Right kidney (tissue), 1 donor: ENCODE measurements at regions not wholly inside any gene's neighbourhood (a gene's known extent, or its start where the extent isn't known, plus 50 kb on each side); places are given as distances from the start of the nearest gene placed in this dataset.

ENCODE experiments used
- DNase-seq: peaks from one replicate; pipeline ENCODE4 v3.0.0-alpha.2; 2016

DNA sequence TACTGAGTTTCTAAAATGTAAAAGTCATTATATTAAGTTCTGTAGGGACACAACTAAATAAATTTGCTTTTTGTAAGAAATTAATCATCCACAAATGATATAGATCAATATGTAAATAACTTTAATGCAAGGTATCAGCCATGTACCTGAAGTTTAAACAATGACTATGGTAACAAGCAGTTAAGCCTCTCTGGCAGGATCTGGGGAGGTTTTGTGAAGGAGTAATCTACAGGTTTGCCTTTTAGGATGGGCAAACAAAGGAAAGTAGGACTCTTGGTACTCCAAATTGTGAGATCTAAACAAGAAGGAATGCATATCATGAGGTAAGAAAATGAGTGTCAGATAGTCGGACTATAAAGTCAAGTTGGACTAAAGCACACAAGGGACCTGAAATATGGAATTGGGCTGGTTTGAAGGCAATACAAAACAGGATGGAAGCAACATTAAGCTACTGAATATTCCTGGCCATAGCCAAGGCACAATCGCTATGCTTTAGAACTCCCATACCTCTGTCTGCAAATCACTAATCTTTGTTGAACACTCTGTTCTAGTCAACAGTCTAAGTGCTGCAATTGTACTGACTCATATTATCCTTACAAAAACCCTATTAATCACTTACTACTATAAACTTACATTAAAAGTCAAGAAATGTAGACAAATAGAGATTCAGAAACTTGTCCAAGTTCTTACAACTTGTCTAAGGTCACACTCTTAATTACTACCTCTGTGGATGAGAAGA, 412.8 kb downstream of the DIPK2A start:
- DNase-seq: no peak

DNA sequence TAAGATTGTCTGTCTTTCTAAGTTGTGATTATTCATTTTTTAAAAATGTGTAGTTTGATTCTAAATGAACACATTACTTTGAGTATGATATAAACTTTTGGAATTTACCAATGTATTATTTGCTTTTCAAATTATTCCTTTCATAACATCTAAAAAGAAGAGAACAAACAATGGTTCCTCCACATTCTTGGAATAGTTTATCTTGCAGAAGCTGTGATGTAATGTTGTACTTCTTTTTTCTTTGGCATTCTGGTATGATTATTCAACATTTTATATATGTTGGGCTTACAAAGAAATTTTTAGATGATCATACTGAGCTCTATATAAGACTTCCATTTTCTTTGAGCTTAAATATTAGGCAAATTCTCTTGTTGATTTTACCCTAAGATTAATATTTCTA, 419.2 kb downstream of the DIPK2A start:
- no peak for DNase-seq

DNA sequence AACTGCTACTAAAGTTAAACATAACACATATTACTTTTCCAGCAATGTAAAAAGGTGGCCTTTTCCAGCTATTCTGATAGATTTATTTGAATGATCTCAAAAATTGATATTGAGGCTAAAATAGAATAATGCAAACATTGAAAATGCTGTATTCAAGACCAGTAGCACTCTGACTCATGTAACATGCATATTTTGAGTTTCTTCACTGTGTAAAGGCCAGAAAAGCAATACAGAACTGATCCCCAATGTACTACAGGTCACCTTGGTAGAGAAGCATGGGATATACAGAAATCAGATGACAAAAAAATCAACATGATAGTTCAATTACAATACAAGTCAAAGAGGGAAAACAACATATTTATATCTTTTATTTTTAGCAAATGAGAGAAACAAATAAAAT, 419.6 kb downstream of the DIPK2A start:
- no peak for DNase-seq

DNA sequence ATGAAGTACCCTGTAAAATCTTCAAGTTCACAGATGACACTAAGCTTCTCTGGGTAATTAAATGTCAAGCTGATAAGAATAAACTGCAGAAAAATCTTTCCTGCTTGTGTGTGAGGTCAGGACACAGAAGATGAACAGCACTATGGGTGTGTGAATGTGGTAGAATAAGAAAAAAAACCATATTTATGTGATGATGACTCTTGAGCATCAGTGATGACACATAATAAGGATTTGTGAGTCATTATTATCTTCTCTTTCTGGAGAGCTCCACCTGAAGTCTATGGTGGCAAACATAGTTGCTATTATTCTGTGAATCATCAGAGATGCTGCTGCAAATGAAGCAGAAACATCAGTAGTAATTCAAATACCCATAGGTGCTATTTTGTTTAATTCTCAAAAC, 422.4 kb downstream of the DIPK2A start:
- no peak for DNase-seq

DNA sequence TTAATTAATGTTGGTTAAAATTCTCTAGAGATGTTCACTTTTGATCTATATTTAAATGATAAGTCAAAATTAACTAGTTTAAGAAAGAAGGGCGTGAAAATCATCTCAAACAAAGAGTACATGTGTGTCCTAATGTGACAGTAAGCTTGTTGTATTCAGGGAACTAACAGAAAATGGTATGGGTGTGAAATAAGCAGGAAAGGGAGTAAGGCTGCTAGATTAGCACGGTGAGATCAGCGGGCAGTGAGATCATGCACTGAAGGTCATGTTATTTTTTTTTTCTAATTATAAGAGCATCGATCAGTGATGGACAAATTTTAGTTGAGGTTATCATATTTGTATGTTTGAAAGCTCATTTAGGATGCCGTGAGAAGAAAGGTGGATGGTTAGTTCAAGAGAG, 430.8 kb downstream of the DIPK2A start:
- DNase-seq: no peak

DNA sequence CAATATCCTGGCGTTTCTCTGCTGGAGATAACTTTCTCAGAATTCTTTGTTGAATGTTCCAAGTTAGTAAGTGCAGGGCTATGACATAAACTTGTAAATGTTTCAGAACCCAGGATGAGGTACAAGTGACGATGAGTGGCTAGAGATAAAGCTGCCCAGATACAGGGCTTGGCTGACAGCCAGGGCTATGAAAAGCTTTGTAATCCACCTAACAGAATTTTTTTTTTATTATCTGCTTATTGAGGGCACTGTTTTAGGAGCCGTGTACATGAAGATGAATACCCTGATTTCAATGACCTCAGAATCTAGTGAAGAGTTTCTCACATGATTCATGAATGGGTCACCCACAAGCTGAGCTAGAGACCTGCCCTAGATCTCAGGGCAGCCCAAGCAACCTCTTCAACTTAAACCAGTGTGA, 431.4 kb downstream of the DIPK2A start:
- DNase-seq: no peak

DNA sequence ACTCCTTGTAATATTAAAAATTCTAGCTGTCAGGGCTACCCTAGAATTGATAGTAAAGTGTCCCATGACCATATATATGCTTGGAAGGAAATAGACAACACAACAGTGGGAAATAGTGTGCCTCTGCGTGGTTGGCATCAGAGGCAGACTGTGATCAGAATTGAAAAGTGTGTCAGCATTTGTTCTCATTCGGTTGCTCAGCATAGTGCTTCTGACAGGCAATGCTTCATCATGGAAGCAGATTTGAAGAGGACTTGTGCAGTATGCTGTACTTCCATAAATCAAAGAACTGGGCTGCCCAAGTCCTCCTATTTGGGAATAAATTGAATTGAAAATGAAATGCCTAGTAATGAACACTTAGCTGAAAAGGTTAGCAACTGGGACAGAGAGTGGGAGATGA, 435.7 kb downstream of the DIPK2A start:
- no peak for DNase-seq

DNA sequence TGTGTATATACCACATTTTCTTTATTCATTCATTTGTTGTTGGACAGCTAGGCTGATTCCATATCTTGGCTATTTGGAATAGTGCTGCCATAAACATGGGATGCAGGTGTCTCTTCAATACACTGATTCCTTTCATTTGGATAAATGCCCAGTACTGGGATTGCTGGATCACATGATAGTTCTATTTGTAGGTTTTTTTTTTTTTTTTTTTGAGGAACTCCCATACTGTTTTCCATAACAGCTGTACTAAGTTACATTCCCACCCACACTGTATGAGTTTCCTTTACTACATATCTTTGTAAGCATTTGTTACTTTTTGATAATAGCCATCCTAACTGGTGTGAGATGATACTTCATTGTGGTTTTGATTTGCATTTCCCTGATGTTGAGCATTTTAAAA, 437.7 kb downstream of the DIPK2A start:
- no peak for DNase-seq

DNA sequence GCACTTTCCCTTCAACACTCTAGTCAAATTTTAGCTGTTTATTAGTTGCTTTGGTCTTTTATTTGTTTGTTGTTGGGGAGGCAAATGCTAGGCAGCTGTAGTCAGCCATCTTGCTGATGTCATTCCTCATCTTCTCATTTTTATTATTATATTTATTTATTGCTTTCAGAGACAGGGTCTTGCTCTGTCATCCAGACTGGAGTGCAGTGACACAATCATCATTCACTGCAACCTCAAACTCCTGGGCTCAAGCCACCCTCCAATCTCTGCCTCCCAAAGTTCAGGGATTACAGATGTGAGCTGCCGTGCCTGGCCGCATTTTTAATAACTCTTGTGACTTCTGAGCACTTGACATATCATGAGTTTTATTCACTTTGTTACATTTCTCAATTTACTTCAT, 441.4 kb downstream of the DIPK2A start:
- DNase-seq: no peak

DNA sequence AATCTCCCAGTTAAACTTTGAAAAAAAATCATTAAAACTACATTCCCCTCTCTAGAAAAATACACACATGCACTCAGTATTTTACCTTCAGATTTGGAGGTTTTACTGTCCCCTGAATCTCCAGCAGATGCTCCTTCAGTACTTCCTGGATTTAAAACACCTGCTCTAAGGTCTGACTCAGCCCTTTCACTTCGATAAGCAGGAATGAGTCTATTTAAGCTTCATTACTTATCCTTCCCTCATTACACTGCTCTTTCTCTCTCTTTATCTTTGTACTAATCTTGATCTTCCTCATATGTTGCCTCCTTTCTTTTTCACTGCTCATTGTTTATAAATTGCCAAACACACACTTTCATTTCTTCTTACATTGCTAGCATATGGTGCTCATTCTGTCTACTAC, 443.9 kb downstream of the DIPK2A start:
- DNase-seq: no peak

DNA sequence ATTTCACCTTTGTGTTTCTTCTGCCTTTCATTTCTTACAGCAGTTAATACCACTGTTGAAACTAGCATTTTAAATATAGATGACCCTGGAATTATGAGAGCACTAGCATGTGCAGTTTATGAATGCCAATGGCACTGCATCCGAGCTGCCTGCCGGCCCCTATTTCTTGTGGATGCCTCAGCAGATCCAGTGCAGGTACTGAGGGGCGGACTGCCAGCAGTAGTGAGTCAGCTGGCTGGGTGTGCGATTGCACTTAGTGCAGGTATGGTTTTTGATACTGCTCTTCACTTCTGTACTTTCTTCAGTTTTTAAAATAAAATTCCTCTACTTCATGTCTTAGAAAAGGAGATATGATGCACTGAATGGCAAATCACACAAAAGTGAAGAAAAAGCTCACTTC, 453.0 kb downstream of the DIPK2A start:
- no peak for DNase-seq

DNA sequence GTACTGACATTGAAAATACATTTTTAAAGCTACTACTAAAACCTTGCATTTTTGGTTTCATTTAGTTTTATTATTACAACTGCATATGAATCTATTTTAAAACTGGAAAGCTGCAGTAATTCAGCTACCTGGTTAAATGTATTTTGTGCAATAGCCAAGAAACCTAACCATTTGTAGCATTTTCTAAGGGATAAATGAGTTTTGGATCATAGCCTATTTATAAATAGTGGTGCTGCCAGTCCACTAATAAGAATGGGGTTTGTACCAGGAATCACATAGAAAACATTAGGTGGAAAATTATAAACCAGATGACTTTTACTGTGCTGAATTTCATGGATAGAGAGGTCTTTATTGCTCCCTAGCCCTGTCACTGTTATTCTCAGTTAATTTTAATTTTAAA, 454.7 kb downstream of the DIPK2A start:
- no peak for DNase-seq

DNA sequence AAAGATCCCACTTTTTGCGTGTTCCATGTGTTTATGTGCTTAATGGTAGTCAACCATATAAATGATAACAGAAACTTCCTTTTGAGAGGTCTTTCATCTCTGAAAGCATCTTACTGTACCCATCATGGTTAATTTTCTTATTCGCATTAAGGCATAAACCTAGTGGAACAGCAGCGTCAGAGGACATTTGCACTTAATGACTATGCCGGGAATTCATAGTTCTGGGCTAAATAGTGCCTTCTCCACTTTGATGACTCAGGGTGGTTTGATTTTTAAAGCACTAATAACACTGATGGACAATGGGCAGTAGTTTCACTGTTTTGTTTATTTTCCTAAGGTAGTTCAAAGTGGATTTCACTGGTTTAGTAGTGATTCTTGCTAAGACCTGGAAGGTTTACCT, 455.3 kb downstream of the DIPK2A start:
- DNase-seq: no peak

DNA sequence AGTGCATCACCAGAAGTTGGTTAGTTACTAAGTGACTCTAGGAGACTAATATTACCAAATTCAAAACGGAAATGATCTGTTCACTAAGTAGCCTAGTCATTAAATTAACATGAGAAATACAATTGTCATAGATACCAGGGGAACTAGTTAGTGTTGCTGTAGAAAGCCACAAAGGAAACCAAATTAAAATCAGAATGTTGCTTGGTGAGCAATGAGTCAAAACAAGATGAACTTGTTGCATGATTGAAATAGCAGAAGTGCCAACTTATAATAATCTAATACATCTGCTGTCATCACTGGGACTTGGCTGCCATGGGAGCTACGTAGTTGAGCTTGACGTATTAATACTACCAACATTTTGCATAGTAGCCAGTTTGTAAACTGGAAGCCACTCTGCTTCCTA, 458.1 kb downstream of the DIPK2A start:
- DNase-seq: no peak

DNA sequence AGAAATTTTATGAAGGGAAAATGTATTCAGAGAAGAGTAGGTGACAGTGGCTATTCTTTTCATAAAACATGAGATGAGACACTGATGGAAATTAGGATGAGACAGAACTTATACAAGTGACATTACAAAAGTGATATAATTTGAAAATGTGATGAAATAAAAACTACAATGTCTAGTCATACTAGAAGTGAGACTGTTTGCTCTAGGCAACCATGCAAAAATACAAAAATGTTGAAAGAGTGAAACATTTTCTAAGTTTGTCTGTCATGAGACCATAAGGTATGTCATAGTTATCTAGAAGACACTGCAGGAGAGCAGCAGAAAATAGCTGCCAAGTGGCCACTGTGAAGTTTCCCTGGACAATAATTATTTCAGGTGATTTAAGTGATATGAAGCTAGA, 459.5 kb downstream of the DIPK2A start:
- DNase-seq: no peak

DNA sequence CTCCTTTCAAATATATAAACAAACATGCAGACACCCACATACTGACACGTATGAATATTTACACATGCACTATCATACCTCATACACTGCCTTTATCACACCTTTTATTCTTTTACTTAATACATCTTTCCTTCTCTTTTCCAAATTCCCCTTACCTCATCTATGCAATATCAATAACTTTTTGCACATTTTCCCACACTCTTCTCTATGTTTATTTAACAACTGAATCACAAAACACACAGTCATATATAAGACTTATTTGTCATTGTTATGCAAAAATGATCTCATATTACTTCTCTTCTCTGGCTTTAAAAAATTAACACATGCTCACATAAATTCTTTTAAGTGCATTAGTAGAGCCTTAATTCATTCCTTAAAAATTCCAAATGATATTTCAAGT, 461.4 kb downstream of the DIPK2A start:
- no peak for DNase-seq

DNA sequence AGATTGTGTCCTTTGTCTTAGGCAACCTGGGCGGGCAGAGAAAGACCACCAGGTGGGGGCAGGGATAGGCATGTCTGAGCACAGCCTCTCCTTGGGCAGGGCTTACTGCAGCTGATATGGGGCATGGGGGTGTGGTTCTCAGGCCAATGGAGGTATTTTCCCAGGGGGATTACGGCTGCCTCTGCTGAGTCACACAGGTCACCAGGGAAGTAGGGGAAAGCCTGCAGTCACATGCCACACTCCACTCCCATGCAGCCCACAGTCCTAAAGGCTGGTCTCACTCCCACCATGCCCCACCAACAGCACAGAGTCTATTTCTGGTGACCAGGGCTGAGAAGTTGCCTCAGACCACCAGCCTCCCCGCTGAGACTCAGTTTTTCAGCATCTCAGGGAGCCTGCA, 466.4 kb downstream of the DIPK2A start:
- DNase-seq: no peak

DNA sequence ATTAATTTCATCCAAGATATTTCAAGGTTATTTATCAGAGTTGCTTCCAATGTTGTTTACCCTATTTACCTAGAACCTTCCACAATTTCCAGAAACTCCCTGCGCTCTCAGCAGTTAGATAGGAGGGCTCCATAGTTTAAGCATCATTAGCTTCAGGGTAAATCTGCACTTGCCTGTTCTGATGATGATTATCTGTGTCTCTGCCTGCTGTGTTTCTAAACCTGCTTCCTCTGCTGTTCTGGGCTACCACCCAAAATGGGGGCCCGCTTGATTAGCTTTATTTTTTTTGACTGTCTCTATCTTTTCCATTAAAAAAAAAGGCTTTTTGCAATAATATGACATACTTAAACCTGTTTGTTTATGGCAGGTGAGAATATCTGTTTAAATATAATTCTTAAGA, 472.4 kb downstream of the DIPK2A start:
- DNase-seq: no peak

DNA sequence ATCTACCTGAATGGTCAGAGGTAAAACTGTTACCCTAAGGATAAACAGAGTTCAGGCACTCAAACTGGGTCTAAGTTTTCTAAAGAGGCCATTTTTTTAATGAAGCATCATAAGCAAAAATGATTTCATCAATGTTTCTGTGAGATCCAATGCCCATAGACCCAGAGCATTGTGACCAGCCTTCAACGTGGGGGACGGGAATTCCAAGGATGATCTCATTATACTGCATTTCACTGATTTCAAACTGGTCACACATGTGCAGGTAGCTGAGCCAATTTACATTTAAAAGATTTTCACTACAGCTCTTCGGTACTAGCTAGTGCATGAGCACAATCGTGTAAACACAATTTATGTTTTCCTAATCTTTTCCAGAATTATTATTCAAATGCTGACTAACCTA, 472.9 kb downstream of the DIPK2A start:
- no peak for DNase-seq

DNA sequence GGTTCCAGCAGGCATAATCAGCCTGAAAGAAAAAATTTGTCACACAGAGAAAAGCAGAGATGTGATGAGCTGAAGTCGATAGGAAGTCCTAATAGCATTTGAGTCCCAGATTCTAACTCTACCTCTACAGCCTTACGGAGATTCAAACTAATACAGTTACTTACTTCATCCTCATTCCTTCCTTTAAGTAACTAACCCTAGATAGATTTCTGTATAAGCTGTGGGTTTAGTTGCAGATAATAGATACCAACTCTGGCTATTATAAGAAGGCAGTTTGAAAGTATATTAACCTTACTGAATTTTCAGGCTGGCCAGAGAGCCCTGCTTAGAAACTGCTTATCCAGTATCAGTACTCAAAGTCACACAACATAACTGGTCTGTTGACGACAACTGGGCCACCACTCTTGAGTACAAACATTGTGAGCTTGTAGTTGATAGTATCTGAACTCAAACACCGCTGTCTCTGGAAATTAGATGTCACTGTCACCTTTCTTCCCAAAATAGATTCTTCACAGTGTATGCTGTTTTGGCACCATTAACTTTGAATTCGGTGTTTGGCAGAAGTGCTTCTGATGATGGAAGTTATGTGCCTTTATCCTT, 484.3 kb downstream of the DIPK2A start:
- no peak for DNase-seq

DNA sequence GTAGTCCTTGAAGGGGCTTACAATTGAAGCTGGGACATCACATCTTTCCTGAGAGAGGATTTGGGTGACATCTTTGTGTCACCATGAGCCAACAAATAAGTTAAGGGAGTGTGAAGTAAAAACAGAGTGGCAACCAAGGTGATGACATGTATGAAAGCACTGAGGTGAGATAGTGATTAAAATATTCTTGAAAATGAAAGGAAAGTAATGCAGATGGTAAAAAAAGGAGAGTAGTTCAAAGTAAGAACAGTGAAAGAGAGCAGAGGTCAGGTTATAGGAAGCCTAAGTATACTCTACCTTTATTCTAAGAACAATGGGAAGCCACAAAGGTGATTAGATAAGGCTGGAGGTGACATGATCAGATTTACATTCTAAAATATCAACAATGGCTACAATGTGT, 486.1 kb downstream of the DIPK2A start:
- no peak for DNase-seq

DNA sequence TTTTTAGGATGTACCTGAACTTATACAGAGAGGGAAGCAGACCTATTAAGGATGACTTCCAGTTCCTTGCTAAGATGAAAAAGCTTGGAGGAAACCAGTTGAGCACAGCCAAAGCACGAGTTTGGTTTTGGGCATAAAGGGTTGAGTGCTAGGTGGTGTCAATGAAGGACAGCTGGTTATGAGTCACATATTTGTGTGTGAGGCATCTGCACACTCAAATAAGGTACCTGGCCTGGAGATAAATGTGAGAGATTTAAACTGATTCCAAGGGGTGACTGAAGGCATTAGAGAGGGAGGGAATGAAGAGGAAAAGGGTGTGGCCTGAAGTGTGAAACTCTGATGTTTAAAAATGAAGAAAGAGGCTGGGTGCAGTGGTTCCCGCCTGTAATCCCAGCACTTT, 486.7 kb downstream of the DIPK2A start:
- DNase-seq: no peak

DNA sequence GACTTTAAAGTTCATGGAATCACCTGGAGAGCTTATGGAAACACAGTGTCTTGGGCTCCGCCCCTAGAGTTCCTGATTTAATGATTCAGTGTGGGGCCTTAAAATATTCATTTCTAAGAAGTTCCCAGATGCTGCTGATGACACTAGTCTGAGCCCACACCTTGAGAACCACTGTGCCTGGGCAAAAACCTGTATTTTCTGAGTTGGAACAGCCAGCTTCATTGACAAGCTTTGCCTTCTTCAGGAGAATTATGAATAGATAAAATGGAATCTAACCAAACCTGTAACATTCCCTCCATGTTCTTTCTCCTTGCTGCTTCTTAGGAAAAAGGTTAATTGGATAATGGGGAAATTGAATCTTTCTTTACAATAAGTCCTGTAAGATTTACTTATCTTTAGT, 490.7 kb downstream of the DIPK2A start:
- no peak for DNase-seq

DNA sequence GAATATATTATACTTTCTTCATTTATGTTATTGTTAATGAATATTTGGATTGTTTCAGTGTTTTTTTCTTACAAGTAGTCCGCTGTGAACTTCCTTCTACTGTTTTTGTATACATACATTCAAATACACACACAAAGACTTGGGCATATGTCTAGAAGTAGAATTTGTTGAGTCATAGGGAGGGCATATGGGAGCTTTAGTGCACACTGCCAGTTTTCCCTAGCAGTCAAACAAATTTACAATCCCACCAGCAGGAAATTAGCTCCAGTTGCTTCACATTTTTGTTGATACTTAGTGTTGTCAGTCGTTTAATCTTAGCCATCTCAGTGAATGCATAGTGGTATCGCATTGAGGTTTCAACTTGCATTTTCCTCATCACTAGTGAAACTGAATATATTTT, 492.3 kb downstream of the DIPK2A start:
- no peak for DNase-seq

DNA sequence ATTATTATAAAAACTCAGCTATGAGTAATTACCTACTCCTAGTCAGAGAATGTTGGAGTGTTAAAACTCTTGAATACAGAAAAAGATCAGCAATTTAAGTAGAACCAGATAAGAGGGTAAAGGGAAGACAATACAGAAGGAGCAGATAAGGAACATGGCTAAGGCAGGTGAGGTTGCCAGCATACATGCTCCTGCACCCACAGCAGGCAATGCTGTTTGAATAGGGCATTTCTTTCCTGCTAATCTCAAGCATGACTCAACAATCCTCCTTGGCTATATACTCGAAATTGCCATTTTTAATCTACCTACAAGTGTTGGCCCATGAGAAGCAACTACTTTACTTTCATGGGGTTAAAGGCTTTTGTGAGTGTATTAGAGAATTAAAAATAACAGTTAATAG, 494.5 kb downstream of the DIPK2A start:
- DNase-seq: no peak
